OCI-LY1 (cell line): ENCODE measurements at regions not wholly inside any gene's neighbourhood (a gene's known extent, or its start where the extent isn't known, plus 50 kb on each side); places are given as distances from the start of the nearest gene placed in this dataset.

Experiments used
- H2AFZ ChIP-seq: fragments of 200-600 bp; sonication (generic), shearing (Covaris generic); 2 replicates; pipeline ENCODE4 v1.6.0; 2014; ENCODE audit warnings: antibody characterized with exemption, mild to moderate bottlenecking, low read length
- H3F3A ChIP-seq: fragments of 200-600 bp; sonication (generic), shearing (Covaris generic); 2 replicates; pipeline ENCODE4 v1.6.0; 2014; ENCODE audit warnings: mild to moderate bottlenecking, antibody characterized with exemption, low read length, moderate library complexity; ENCODE audit not compliant: insufficient read depth
- H3K27ac ChIP-seq: fragments of 200-600 bp; sonication (generic); 2 replicates; pipeline ENCODE4 v1.5.1; 2014; ENCODE audit warnings: low read length, mixed run types, mild to moderate bottlenecking, low read depth; ENCODE audit not compliant: poor library complexity, severe bottlenecking
- H3K27me3 ChIP-seq: fragments of 200-600 bp; sonication (generic); 2 replicates; pipeline ENCODE4 v1.6.0; 2014; ENCODE audit warnings: antibody characterized with exemption, mild to moderate bottlenecking, low read length, moderate library complexity; ENCODE audit not compliant: insufficient read depth
- H3K36me3 ChIP-seq: fragments of 200-600 bp; sonication (generic); 2 replicates; pipeline ENCODE4 v1.6.1; 2014; ENCODE audit warnings: mild to moderate bottlenecking, antibody characterized with exemption, low read length, moderate library complexity, mixed read lengths; ENCODE audit not compliant: insufficient read depth
- H3K4me1 ChIP-seq: fragments of 200-600 bp; sonication (generic); 2 replicates; pipeline ENCODE4 v1.5.1; 2014; ENCODE audit warnings: mild to moderate bottlenecking, low read length, moderate library complexity; ENCODE audit not compliant: insufficient read depth, severe bottlenecking
- H3K4me2 ChIP-seq: fragments of 200-600 bp; sonication (generic), shearing (Covaris generic); 2 replicates; pipeline ENCODE4 v1.6.1; 2014; ENCODE audit warnings: low read length
- H3K4me3 ChIP-seq: fragments of 200-600 bp; sonication (generic); 2 replicates; pipeline ENCODE4 v1.5.1; 2014; ENCODE audit warnings: low read length, low read depth, mild to moderate bottlenecking, mixed read lengths; ENCODE audit not compliant: poor library complexity, severe bottlenecking
- H3K79me2 ChIP-seq: fragments of 200-600 bp; shearing (Covaris generic); 2 replicates; pipeline ENCODE4 v1.6.1; 2016; ENCODE audit warnings: mixed run types, low read length, mixed read lengths; ENCODE audit not compliant: insufficient read depth
- H3K9ac ChIP-seq: fragments of 200-600 bp; sonication (generic), shearing (Covaris generic); 2 replicates; pipeline ENCODE4 v1.6.1; 2014; ENCODE audit warnings: mild to moderate bottlenecking, low read length, mixed read lengths
- H3K9me2 ChIP-seq: fragments of 200-600 bp; sonication (generic), shearing (Covaris generic); 2 replicates; pipeline ENCODE4 v1.6.1; 2014; ENCODE audit warnings: low read depth, mild to moderate bottlenecking, low read length, mixed read lengths
- H3K9me3 ChIP-seq: fragments of 200-600 bp; shearing (Covaris generic); 2 replicates; pipeline ENCODE4 v1.6.1; 2014; ENCODE audit warnings: low read length, mixed read lengths
- H4K20me1 ChIP-seq: fragments of 200-600 bp; sonication (generic), shearing (Covaris generic); 2 replicates; pipeline ENCODE4 v1.6.0; 2016; ENCODE audit warnings: mild to moderate bottlenecking, low read length; ENCODE audit not compliant: insufficient read depth
- EZH2 ChIP-seq: fragments of 200-600 bp; sonication (generic), shearing (Covaris generic); IDR thresholded peaks from 2 replicates; pipeline ENCODE4 v1.8.0; 2017; ENCODE audit warnings: borderline replicate concordance, mixed run types, mild to moderate bottlenecking, antibody characterized with exemption, low read length, moderate library complexity, mixed read lengths
- TF ChIP-seq, protein P1 (sequence below): fragments of 200-600 bp; sonication (generic), shearing (Covaris generic); IDR thresholded peaks from 2 replicates; pipeline ENCODE4 v1.5.1; 2017; ENCODE audit warnings: mild to moderate bottlenecking, antibody characterized with exemption, low read length, moderate library complexity, mixed read lengths

DNA sequence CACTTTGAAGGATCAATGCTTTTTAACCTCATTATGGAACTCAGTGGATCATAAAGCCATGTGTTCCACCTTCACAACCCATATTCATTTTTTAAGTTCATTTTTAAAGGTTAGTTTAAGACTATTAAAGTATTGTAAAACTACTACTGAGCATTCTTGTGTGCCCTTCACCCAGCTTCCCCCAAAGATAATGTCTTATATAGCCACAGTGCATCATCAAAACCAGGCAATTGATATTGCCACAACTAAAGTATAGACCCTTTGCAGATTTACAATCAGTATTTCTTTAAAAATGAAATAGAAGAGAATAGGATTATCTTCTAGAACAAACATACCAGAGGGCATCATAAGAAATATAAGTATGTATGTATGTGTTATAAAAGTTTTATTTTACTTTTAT, 597.1 kb downstream of the CCSER2 start:
- H3K4me2 ChIP-seq = no peak overlapping the region
- H3K27me3 ChIP-seq = no peaks in the 10 kb centered on the region
- no peaks in the 10 kb centered on the region for H4K20me1 ChIP-seq
- no peak overlapping the region for H2AFZ ChIP-seq
- no peaks in the 10 kb centered on the region for H3K79me2 ChIP-seq
- H3K27ac ChIP-seq = no peak overlapping the region
- no peaks in the 10 kb centered on the region for H3K9me3 ChIP-seq
- no peaks in the 10 kb centered on the region for H3K4me1 ChIP-seq
- no peaks in the 10 kb centered on the region for H3K9me2 ChIP-seq
- H3F3A ChIP-seq = no peaks in the 10 kb centered on the region
- no peaks in the 10 kb centered on the region for H3K36me3 ChIP-seq
- no peak overlapping the region for H3K4me3 ChIP-seq
- H3K9ac ChIP-seq = no peak overlapping the region
- TF ChIP-seq, protein P1, sequence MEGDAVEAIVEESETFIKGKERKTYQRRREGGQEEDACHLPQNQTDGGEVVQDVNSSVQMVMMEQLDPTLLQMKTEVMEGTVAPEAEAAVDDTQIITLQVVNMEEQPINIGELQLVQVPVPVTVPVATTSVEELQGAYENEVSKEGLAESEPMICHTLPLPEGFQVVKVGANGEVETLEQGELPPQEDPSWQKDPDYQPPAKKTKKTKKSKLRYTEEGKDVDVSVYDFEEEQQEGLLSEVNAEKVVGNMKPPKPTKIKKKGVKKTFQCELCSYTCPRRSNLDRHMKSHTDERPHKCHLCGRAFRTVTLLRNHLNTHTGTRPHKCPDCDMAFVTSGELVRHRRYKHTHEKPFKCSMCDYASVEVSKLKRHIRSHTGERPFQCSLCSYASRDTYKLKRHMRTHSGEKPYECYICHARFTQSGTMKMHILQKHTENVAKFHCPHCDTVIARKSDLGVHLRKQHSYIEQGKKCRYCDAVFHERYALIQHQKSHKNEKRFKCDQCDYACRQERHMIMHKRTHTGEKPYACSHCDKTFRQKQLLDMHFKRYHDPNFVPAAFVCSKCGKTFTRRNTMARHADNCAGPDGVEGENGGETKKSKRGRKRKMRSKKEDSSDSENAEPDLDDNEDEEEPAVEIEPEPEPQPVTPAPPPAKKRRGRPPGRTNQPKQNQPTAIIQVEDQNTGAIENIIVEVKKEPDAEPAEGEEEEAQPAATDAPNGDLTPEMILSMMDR = no peak
- no peak for TF ChIP-seq EZH2

DNA sequence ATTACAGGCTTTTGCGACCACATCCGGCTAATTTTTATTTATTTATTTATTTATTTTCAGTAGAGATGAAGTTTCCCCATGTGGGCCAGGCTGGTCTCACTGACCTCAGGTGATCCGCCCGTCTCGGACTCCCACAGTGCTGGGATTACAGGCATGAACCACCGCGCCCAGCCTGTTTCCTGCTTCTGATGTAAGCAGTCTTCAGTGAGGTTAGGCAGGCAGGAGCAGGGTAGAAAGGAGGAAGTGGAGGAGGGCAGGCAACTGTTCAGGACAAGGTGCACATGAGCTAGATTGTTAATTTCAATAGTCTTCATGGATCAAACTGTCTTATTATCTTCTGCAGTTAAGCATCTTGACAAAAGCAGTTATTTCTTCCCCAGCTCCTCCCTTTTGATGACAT, 605.0 kb downstream of the CCSER2 start:
- H3K79me2 ChIP-seq = no peaks in the 10 kb centered on the region
- no peak overlapping the region for H3K27ac ChIP-seq
- H3K4me2 ChIP-seq = no peak overlapping the region
- H2AFZ ChIP-seq = no peak overlapping the region
- no peaks in the 10 kb centered on the region for H3K4me1 ChIP-seq
- no peaks in the 10 kb centered on the region for H3K36me3 ChIP-seq
- H3K9ac ChIP-seq = no peak overlapping the region
- TF ChIP-seq, protein P1 = no peak
- no peak for TF ChIP-seq EZH2
- no peaks in the 10 kb centered on the region for H3K9me2 ChIP-seq
- H3K27me3 ChIP-seq = no peaks in the 10 kb centered on the region
- H3K9me3 ChIP-seq = no peaks in the 10 kb centered on the region
- H3F3A ChIP-seq = no peaks in the 10 kb centered on the region
- H4K20me1 ChIP-seq = no peaks in the 10 kb centered on the region
- H3K4me3 ChIP-seq = no peak overlapping the region

DNA sequence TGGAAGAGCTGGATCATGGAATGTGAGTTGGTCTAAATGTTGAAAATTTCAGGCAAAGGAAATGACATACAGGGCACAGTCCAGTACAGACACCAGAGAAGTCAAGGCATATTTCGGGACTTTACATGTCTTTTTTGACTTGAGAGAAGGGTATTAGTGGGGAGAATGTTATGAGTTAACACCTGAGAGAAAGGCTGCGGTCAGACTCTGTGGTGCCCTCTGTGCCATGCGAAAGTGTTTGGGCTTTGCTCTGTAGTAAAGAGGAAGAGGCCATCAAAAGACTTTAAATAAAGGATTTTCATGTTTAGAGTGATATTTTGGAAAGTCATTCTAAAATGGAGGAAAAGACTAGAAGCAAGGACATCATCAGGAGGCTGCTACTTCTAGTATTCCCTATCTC, 607.4 kb downstream of the CCSER2 start:
- no peaks in the 10 kb centered on the region for H3K9me3 ChIP-seq
- no peaks in the 10 kb centered on the region for H3F3A ChIP-seq

More for the DNA sequence above, 607.4 kb downstream of the CCSER2 start:
- Histone ChIP-seq H3K27ac (no peak overlapping the region), H3K9me2 (no peaks in the 10 kb centered on the region), H3K4me2 (no peak overlapping the region), H3K4me3 (no peak overlapping the region), H3K79me2 (no peaks in the 10 kb centered on the region), H3K27me3 (no peaks in the 10 kb centered on the region), H2AFZ (no peak overlapping the region), H4K20me1 (no peaks in the 10 kb centered on the region), H3K36me3 (no peaks in the 10 kb centered on the region), H3K9ac (no peak overlapping the region), H3K4me1 (no peaks in the 10 kb centered on the region)
- TF ChIP-seq EZH2 = no peak
- TF ChIP-seq, protein P1 = no peak
